Common myeloid progenitor, CD34-positive (primary cell): ENCODE measurements at regions not wholly inside any gene's neighbourhood (a gene's known extent, or its start where the extent isn't known, plus 50 kb on each side); places are given as distances from the start of the nearest gene placed in this dataset.

Source experiments
- CTCF ChIA-PET: fragments of 350-600 bp; sonication (Branson Sonifier 250); formaldehyde crosslinking; loops from one replicate; lab custom pipeline; 2021; ENCODE audit warnings: antibody characterized with exemption; lab: Charles Lee
- POLR2A ChIA-PET: fragments of 350-600 bp; sonication (Branson Sonifier 250); formaldehyde crosslinking; loops from one replicate; lab custom pipeline; 2021; ENCODE audit warnings: antibody characterized with exemption; lab: Charles Lee
- DNase-seq, 3 donors: peaks; one replicate each; pipeline versions ENCODE4 v3.0.0 to v3.0.0-alpha.2; 2013
- H3K27ac ChIP-seq, 2 experiments: 1 replicate in 1 of 2; 2 replicates in 1 of 2; pipeline ENCODE4 v1.7.0; 2013; ENCODE audit warnings: inconsistent platforms in 2 of 2, low read length in 2 of 2, mild to moderate bottlenecking in 2 of 2, low read depth in 1 of 2, moderate library complexity in 1 of 2; ENCODE audit not compliant: severe bottlenecking in 2 of 2, insufficient read depth in 1 of 2, poor library complexity in 1 of 2
- H3K27me3 ChIP-seq, 5 experiments: replicated peaks in 2 of 5; 1 replicate in 3 of 5; 2 replicates in 2 of 5; pipeline versions ENCODE4 v1.6.1 to v1.7.0; 2013; ENCODE audit warnings: low read length in 4 of 5, mild to moderate bottlenecking in 2 of 5, moderate library complexity in 2 of 5, inconsistent platforms in 1 of 5; ENCODE audit not compliant: insufficient read depth in 5 of 5, control insufficient read depth in 4 of 5
- H3K36me3 ChIP-seq, 4 experiments: 1 replicate in 2 of 4; 2 replicates in 2 of 4; pipeline versions ENCODE4 v1.6.1 to v1.7.0; 2013; ENCODE audit warnings: low read length in 3 of 4, control low read depth in 1 of 4, mild to moderate bottlenecking in 1 of 4; ENCODE audit not compliant: control insufficient read depth in 4 of 4, insufficient read depth in 4 of 4
- H3K4me1 ChIP-seq, 4 experiments: 1 replicate in 3 of 4; 2 replicates in 1 of 4; pipeline versions ENCODE4 v1.6.1 to v1.7.1; 2013; ENCODE audit warnings: low read length in 3 of 4, mild to moderate bottlenecking in 3 of 4, control low read depth in 1 of 4, inconsistent platforms in 1 of 4, moderate library complexity in 1 of 4; ENCODE audit not compliant: control insufficient read depth in 4 of 4, insufficient read depth in 4 of 4; ENCODE audit errors: control extremely low read depth in 1 of 4
- H3K4me3 ChIP-seq, 7 experiments: 1 replicate in 4 of 7; 2 replicates in 3 of 7; pipeline versions ENCODE4 v1.5.1 to v1.7.0; 2013; ENCODE audit warnings: mild to moderate bottlenecking in 7 of 7, low read length in 6 of 7, moderate library complexity in 6 of 7, inconsistent platforms in 2 of 7, low read depth in 2 of 7, control low read depth in 1 of 7; ENCODE audit not compliant: insufficient read depth in 4 of 7, control insufficient read depth in 1 of 7; ENCODE audit errors: extremely low read depth in 1 of 7
- H3K9me3 ChIP-seq, 5 experiments: 1 replicate in 4 of 5; 2 replicates in 1 of 5; pipeline versions ENCODE4 v1.6.1 to v1.7.1; 2013; ENCODE audit warnings: low read length in 4 of 5, mild to moderate bottlenecking in 2 of 5, inconsistent platforms in 1 of 5, low read depth in 1 of 5, moderate library complexity in 1 of 5; ENCODE audit not compliant: control insufficient read depth in 4 of 5, insufficient read depth in 2 of 5; ENCODE audit errors: control extremely low read depth in 1 of 5
- WGBS: methylation state at CpG from one replicate; pipeline ENCODE4 v1.1.5; 2013; ENCODE audit not compliant: insufficient coverage; 5-methylcytosine and 5-hydroxymethylcytosine counted together

GRCh38 chr1:4218619-4219018 is 318.5 kb upstream of the C1orf174 start:
- Histone ChIP-seq H3K27ac (no peak overlapping the region), H3K36me3 (no peaks in the 10 kb centered on the region), H3K4me1 (no peaks in the 10 kb centered on the region), H3K4me3 (no peak overlapping the region), H3K9me3 (peaks cover 0 to 3% (median 0%) of the 10 kb centered on the region in 5 experiments), H3K27me3 (peaks cover 0 to 3% (median 0%) of the 10 kb centered on the region in 5 experiments)
- DNase-seq: no peak
- ChIA-PET CTCF (no interaction called here), POLR2A (no interaction called here)
- 90% methylated on average over 10 of the region's 10 CpGs for WGBS

- CTCF ChIA-PET: no interaction called here
- Histone ChIP-seq H3K36me3 (no peaks in the 10 kb centered on the region), H3K4me1 (no peaks in the 10 kb centered on the region), H3K27ac (no peak overlapping the region), H3K9me3 (peaks cover 0 to 3% (median 0%) of the 10 kb centered on the region in 5 experiments), H3K27me3 (peaks cover 0 to 2% (median 0%) of the 10 kb centered on the region in 5 experiments), H3K4me3 (no peak overlapping the region)
- DNase-seq: no peak
- WGBS: 95% methylated on average over 9 of the region's 11 CpGs
- POLR2A ChIA-PET: no interaction called here
Observed at GRCh38 chr1:4219111-4219510, 319.0 kb upstream of the C1orf174 start.

- WGBS: 91% methylated on average over 4 of the region's 5 CpGs
- ChIA-PET CTCF (no interaction called here), POLR2A (no interaction called here)
- DNase-seq: no peak
- Histone ChIP-seq H3K27me3 (peaks cover 0 to 2% (median 0%) of the 10 kb centered on the region in 5 experiments), H3K36me3 (no peaks in the 10 kb centered on the region), H3K4me3 (no peak overlapping the region), H3K9me3 (peaks cover 0 to 3% (median 0%) of the 10 kb centered on the region in 5 experiments), H3K4me1 (no peaks in the 10 kb centered on the region), H3K27ac (no peak overlapping the region)
Observed at GRCh38 chr1:4219826-4220225, 319.8 kb upstream of the C1orf174 start.

GRCh38 chr1:4220362-4220761 is 320.3 kb upstream of the C1orf174 start:
- WGBS: 68% methylated on average over 9 of the region's 9 CpGs
- no peaks in the 10 kb centered on the region for H3K4me1 ChIP-seq
- peaks cover 0 to 3% (median 0%) of the 10 kb centered on the region in 5 experiments for H3K9me3 ChIP-seq
- H3K27me3 ChIP-seq: peaks cover 0 to 2% (median 0%) of the 10 kb centered on the region in 5 experiments
- ChIA-PET POLR2A (no interaction called here), CTCF (no interaction called here)
- no peak overlapping the region for H3K27ac ChIP-seq
- H3K4me3 ChIP-seq: no peak overlapping the region
- no peak for DNase-seq
- H3K36me3 ChIP-seq: no peaks in the 10 kb centered on the region

GRCh38 chr1:4221107-4221506 is 321.0 kb upstream of the C1orf174 start:
- CTCF ChIA-PET: no interaction called here
- 98% methylated on average over 4 of the region's 4 CpGs for WGBS

GRCh38 chr1:4224684-4225467 is 324.8 kb upstream of the C1orf174 start:
- Histone ChIP-seq H3K9me3 (peaks cover 0 to 3% (median 0%) of the 10 kb centered on the region in 5 experiments), H3K27ac (no peak overlapping the region), H3K36me3 (no peaks in the 10 kb centered on the region), H3K4me1 (no peaks in the 10 kb centered on the region), H3K4me3 (no peak overlapping the region), H3K27me3 (peaks cover 0 to 2% (median 0%) of the 10 kb centered on the region in 5 experiments)
- DNase-seq: no peak
- 85% methylated on average over 16 of the region's 18 CpGs for WGBS
- ChIA-PET CTCF (no interaction called here), POLR2A (no interaction called here)

More at GRCh38 chr1:4221107-4221506, 321.0 kb upstream of the C1orf174 start:
- Histone ChIP-seq H3K9me3 (peaks cover 0 to 3% (median 0%) of the 10 kb centered on the region in 5 experiments), H3K27me3 (peaks cover 0 to 2% (median 0%) of the 10 kb centered on the region in 5 experiments), H3K36me3 (no peaks in the 10 kb centered on the region), H3K4me1 (no peaks in the 10 kb centered on the region), H3K4me3 (no peak overlapping the region), H3K27ac (no peak overlapping the region)
- POLR2A ChIA-PET: no interaction called here
- no peak for DNase-seq

GRCh38 chr1:4227986-4228385 is 327.9 kb upstream of the C1orf174 start:
- no peak overlapping the region for H3K27ac ChIP-seq
- no peak overlapping the region for H3K4me3 ChIP-seq
- H3K9me3 ChIP-seq: peaks cover 0 to 3% (median 0%) of the 10 kb centered on the region in 5 experiments
- DNase-seq: no peak
- 76% methylated on average over 10 of the region's 15 CpGs for WGBS
- H3K36me3 ChIP-seq: no peaks in the 10 kb centered on the region
- H3K4me1 ChIP-seq: no peaks in the 10 kb centered on the region
- POLR2A ChIA-PET: no interaction called here
- no peaks in the 10 kb centered on the region for H3K27me3 ChIP-seq
- CTCF ChIA-PET: no interaction called here
